ENCODE measurements at regions not wholly inside any gene's neighbourhood (a gene's known extent, or its start where the extent isn't known, plus 50 kb on each side); places are given as distances from the start of the nearest gene placed in this dataset.

- TF ChIP-seq CTCF (IDR thresholded peaks at IDR 0.05; ENCODE audit: insufficient read depth, low read depth, low read length, missing control alignments): no peak
- DNase-seq (ENCODE audit: low read depth): no peak
- no peak overlapping the region for H3K4me3 ChIP-seq (ENCODE audit: low read depth, low read length)
Measured at GRCh38 chr15:69736161-69736560, 283.5 kb downstream of the RPLP1 start.

GRCh38 chr15:69737916-69738315, 285.3 kb downstream of the RPLP1 start:
- TF ChIP-seq CTCF (IDR thresholded peaks at IDR 0.05; ENCODE audit: insufficient read depth, low read depth, low read length, missing control alignments): no peak
- no peak overlapping the region for H3K4me3 ChIP-seq (ENCODE audit: low read depth, low read length)
- DNase-seq (ENCODE audit: low read depth): no peak

- no peak for DNase-seq (ENCODE audit: low read depth)
- no peak for TF ChIP-seq CTCF (IDR thresholded peaks at IDR 0.05; ENCODE audit: insufficient read depth, low read depth, low read length, missing control alignments)
Measured at GRCh38 chr15:69740684-69741083, 288.1 kb downstream of the RPLP1 start.

GRCh38 chr15:69742361-69742760, 289.7 kb downstream of the RPLP1 start:
- no peak for DNase-seq (ENCODE audit: low read depth)
- no peak for TF ChIP-seq CTCF (IDR thresholded peaks at IDR 0.05; ENCODE audit: insufficient read depth, low read depth, low read length, missing control alignments)
- no peak overlapping the region for H3K4me3 ChIP-seq (ENCODE audit: low read depth, low read length)

More at GRCh38 chr15:69740684-69741083, 288.1 kb downstream of the RPLP1 start:
- H3K4me3 ChIP-seq (ENCODE audit: low read depth, low read length): no peak overlapping the region

GRCh38 chr15:69743091-69743490, 290.5 kb downstream of the RPLP1 start:
- no peak for TF ChIP-seq CTCF (IDR thresholded peaks at IDR 0.05; ENCODE audit: insufficient read depth, low read depth, low read length, missing control alignments)
- no peak for DNase-seq (ENCODE audit: low read depth)
- no peak overlapping the region for H3K4me3 ChIP-seq (ENCODE audit: low read depth, low read length)

- no peak overlapping the region for H3K4me3 ChIP-seq (ENCODE audit: low read depth, low read length)
- DNase-seq (ENCODE audit: low read depth): no peak
- no peak for TF ChIP-seq CTCF (IDR thresholded peaks at IDR 0.05; ENCODE audit: insufficient read depth, low read depth, low read length, missing control alignments)
Measured at GRCh38 chr15:69744391-69745162, 292.0 kb downstream of the RPLP1 start.

- H3K4me3 ChIP-seq (ENCODE audit: low read depth, low read length): no peak overlapping the region
- no peak for DNase-seq (ENCODE audit: low read depth)
- TF ChIP-seq CTCF (IDR thresholded peaks at IDR 0.05; ENCODE audit: insufficient read depth, low read depth, low read length, missing control alignments): no peak
Measured at GRCh38 chr15:69747193-69747592, 294.6 kb downstream of the RPLP1 start.

Measured in GM12865 (cell line).